ENCODE measurements at regions not wholly inside any gene's neighbourhood (a gene's known extent, or its start where the extent isn't known, plus 50 kb on each side); places are given as distances from the start of the nearest gene placed in this dataset.

DNA sequence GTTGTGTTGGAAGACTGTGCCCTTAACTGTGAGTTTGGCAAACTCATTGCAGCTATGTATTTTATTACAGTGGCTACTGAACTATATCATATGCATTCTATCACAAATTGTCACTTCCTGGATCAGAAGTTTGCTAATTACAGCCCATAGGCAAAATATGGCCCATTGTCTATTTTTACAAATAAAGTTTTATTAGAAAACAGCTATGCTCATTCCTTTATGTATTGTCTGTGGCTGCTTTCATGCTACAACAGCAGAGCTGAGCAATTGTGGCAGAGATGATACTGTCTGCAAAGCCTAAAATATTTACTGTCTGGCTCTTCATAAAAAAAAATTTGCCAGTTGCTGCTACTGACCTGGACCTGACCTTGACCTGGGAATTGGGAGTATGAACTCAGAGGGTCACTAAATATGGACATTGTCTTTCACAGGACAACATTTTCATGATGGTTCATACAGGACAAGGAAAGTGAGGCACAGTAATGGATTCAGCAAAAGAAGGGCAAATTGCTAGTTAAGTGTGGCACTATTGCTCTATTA is 316.9 kb downstream of the ZNF621 start:
- no peak for DNase-seq (ENCODE audit: extremely low spot score)
- Histone ChIP-seq H3K27me3 (no peaks in the 10 kb centered on the region), H3K4me1 (no peaks in the 10 kb centered on the region), H3K27ac (replicated peaks in 1 of 4) (no peak overlapping the region), H3K36me3 (no peaks in the 10 kb centered on the region), H3K4me3 (no peak overlapping the region), H3K9me3 (peaks cover 0 to 4% (median 0%) of the 10 kb centered on the region in 4 donors)
- TF ChIP-seq, protein P1, sequence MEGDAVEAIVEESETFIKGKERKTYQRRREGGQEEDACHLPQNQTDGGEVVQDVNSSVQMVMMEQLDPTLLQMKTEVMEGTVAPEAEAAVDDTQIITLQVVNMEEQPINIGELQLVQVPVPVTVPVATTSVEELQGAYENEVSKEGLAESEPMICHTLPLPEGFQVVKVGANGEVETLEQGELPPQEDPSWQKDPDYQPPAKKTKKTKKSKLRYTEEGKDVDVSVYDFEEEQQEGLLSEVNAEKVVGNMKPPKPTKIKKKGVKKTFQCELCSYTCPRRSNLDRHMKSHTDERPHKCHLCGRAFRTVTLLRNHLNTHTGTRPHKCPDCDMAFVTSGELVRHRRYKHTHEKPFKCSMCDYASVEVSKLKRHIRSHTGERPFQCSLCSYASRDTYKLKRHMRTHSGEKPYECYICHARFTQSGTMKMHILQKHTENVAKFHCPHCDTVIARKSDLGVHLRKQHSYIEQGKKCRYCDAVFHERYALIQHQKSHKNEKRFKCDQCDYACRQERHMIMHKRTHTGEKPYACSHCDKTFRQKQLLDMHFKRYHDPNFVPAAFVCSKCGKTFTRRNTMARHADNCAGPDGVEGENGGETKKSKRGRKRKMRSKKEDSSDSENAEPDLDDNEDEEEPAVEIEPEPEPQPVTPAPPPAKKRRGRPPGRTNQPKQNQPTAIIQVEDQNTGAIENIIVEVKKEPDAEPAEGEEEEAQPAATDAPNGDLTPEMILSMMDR (IDR thresholded peaks at IDR 0.05): no peak
- TF ChIP-seq POLR2AphosphoS5 (IDR thresholded peaks at IDR 0.05) (no peak), EP300 (IDR thresholded peaks at IDR 0.05) (no peak), POLR2A (IDR thresholded peaks at IDR 0.05; ENCODE audit: low read depth) (no peak)
- intact Hi-C loops (cut with DNase I): no loop called here

- DNase-seq (ENCODE audit: extremely low spot score): no peak
- intact Hi-C loops (cut with DNase I): no loop called here
- Histone ChIP-seq H3K27ac (replicated peaks in 1 of 4) (no peak overlapping the region), H3K36me3 (no peaks in the 10 kb centered on the region), H3K27me3 (no peaks in the 10 kb centered on the region), H3K4me3 (no peak overlapping the region), H3K4me1 (no peaks in the 10 kb centered on the region), H3K9me3 (peaks cover 0 to 4% (median 0%) of the 10 kb centered on the region in 4 donors)
- WGBS: 96% methylated on average over 11 of the region's 11 CpGs
- TF ChIP-seq, protein P1 (IDR thresholded peaks at IDR 0.05): no peak
- TF ChIP-seq EP300 (IDR thresholded peaks at IDR 0.05) (no peak), POLR2AphosphoS5 (IDR thresholded peaks at IDR 0.05) (no peak), POLR2A (IDR thresholded peaks at IDR 0.05; ENCODE audit: low read depth) (no peak)
Measured at GRCh38 chr3:40842714-40843113, 318.0 kb downstream of the ZNF621 start.

GRCh38 chr3:40843208-40843624 is 318.5 kb downstream of the ZNF621 start:
- WGBS: 94% methylated on average over 2 of the region's 2 CpGs
- no peak overlapping the region for H3K4me3 ChIP-seq

DNA sequence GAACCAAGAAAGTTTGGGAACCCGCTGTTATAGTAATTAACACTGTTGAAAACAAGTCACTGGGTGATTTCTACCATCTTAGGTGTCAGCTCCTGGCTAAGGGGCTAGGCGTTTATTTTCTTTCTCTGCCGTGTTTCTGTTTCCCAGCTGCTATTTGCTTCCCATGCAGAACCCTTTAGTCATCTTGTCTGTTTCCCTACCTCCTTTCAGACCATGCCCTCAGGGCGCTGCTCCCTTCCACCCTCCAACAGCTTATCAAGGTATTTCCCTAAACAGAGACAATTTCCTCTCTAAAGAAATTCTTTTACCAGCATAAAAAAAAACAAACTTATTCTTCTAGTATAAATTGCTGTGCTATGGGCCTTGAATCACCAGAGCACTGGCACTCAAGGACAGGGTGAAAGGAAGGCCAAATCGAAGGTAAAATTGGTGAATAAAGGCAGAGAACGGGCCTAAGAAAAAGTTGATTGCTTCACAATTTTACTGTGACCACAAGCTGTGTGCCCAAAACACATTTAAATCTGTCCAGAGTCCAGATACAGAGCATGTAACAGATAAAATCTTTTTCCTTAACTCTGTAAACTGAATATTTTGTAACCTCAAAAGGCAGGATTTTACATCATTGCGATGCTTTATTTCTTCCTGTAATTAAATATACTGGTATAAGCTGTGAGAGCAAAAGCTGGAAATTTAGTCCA is 319.2 kb downstream of the ZNF621 start:
- H3K27me3 ChIP-seq: no peaks in the 10 kb centered on the region
- H3K9me3 ChIP-seq: peaks cover 0 to 4% (median 0%) of the 10 kb centered on the region in 4 donors
- H3K36me3 ChIP-seq: no peaks in the 10 kb centered on the region
- H3K4me3 ChIP-seq: no peak overlapping the region
- WGBS: 77% methylated on average over 7 of the region's 7 CpGs
- H3K27ac ChIP-seq (replicated peaks in 1 of 4): no peak overlapping the region
- no peaks in the 10 kb centered on the region for H3K4me1 ChIP-seq
- intact Hi-C loops (cut with DNase I): no loop called here
- no peak for DNase-seq (ENCODE audit: extremely low spot score)
- TF ChIP-seq POLR2AphosphoS5 (IDR thresholded peaks at IDR 0.05) (no peak), POLR2A (IDR thresholded peaks at IDR 0.05; ENCODE audit: low read depth) (no peak), EP300 (IDR thresholded peaks at IDR 0.05) (no peak)
- TF ChIP-seq, protein P1 (IDR thresholded peaks at IDR 0.05): no peak

More at GRCh38 chr3:40843208-40843624, 318.5 kb downstream of the ZNF621 start:
- DNase-seq (ENCODE audit: extremely low spot score): no peak
- intact Hi-C loops (cut with DNase I): no loop called here
- Histone ChIP-seq H3K27ac (replicated peaks in 1 of 4) (no peak overlapping the region), H3K9me3 (peaks cover 0 to 4% (median 0%) of the 10 kb centered on the region in 4 donors), H3K4me1 (no peaks in the 10 kb centered on the region), H3K27me3 (no peaks in the 10 kb centered on the region), H3K36me3 (no peaks in the 10 kb centered on the region)
- TF ChIP-seq POLR2A (IDR thresholded peaks at IDR 0.05; ENCODE audit: low read depth): no peak

- H3K27me3 ChIP-seq: no peaks in the 10 kb centered on the region
- DNase-seq (ENCODE audit: extremely low spot score): peak; percentile 21
- WGBS: 96% methylated on average over 2 of the region's 2 CpGs
- no peak overlapping the region for H3K27ac ChIP-seq (replicated peaks in 1 of 4)
- TF ChIP-seq POLR2A (IDR thresholded peaks at IDR 0.05; ENCODE audit: low read depth) (no peak), POLR2AphosphoS5 (IDR thresholded peaks at IDR 0.05) (no peak), EP300 (IDR thresholded peaks at IDR 0.05) (no peak)
- TF ChIP-seq, protein P1 (IDR thresholded peaks at IDR 0.05): no peak
- intact Hi-C loops (cut with DNase I): no loop called here
- peaks cover 0 to 4% (median 0%) of the 10 kb centered on the region in 4 donors for H3K9me3 ChIP-seq
- no peaks in the 10 kb centered on the region for H3K4me1 ChIP-seq
- no peaks in the 10 kb centered on the region for H3K36me3 ChIP-seq
- no peak overlapping the region for H3K4me3 ChIP-seq
Measured at GRCh38 chr3:40844896-40845295, 320.1 kb downstream of the ZNF621 start.
